K562 (cell line): ENCODE measurements at regions not wholly inside any gene's neighbourhood (a gene's known extent, or its start where the extent isn't known, plus 50 kb on each side); places are given as distances from the start of the nearest gene placed in this dataset.

Experiments used
- ATAC-seq: fragments of 200-7000 bp; cut with Tn5 transposase; 3 replicates; pipeline ENCODE4 v1.9.1; 2020; ENCODE audit warnings: moderate library complexity
- BruUV-seq: library from RNA; stranded (reverse); fragments of 400-500 nt; replicated peaks from 2 replicates; lab custom pipeline; 2021; lab: Mats Ljungman, UMichigan
- CTCF ChIA-PET: fragments of 300-600 bp; formaldehyde crosslinking; extraction: SDS; loops from one replicate; lab custom pipeline; 2021; ENCODE audit warnings: low intra/inter-chr PET ratio; lab: Yijun Ruan, JAX
- POLR2A ChIA-PET: fragments of 300-600, 350-650 bp; sonication (Branson Sonifier 250); formaldehyde crosslinking; extraction: SDS; loops from one replicate; lab custom pipeline; 2021; ENCODE audit warnings: antibody characterized with exemption, inconsistent platforms; lab: Yijun Ruan, JAX
- DNase-seq, 4 experiments: peaks; one replicate each; pipeline versions ENCODE4 v3.0.0 to v3.0.0-alpha.2; 2011 to 2018; ENCODE audit warnings: low spot score in 3 of 4, mixed read lengths in 3 of 4; ENCODE audit errors: extremely low read depth in 1 of 4
- FAIRE-seq: peaks from 2 replicates; lab custom pipeline; 2011; peaks lifted over from hg19 to GRCh38; lab: Jason Lieb, UNC
- H2AFZ ChIP-seq: 2 replicates; pipeline ENCODE4 v1.6.0; 2011; ENCODE audit warnings: low read depth, low read length, control low read depth, inconsistent platforms
- H3K27ac ChIP-seq: fragments of 200-600 bp; 3 replicates; pipeline ENCODE4 v1.8.0; 2011; ENCODE audit warnings: low read depth, mild to moderate bottlenecking, control low read depth, inconsistent platforms, low read length, moderate library complexity, mixed read lengths; ENCODE audit errors: extremely low read depth
- H3K27me3 ChIP-seq, 2 experiments: fragments of 300-600 bp in 1 of 2; 2 replicates in 1 of 2; 3 replicates in 1 of 2; pipeline versions ENCODE4 v1.6.0 to v1.8.0; 2011; ENCODE audit warnings: inconsistent platforms in 2 of 2, low read length in 2 of 2, mild to moderate bottlenecking in 1 of 2, mixed read lengths in 1 of 2, moderate library complexity in 1 of 2; ENCODE audit not compliant: control insufficient read depth in 2 of 2, insufficient read depth in 2 of 2
- H3K36me3 ChIP-seq: fragments of 300-600 bp; 3 replicates; pipeline ENCODE4 v1.8.0; 2011; ENCODE audit warnings: mild to moderate bottlenecking, low read length, inconsistent platforms; ENCODE audit not compliant: control insufficient read depth, insufficient read depth
- H3K4me1 ChIP-seq, 2 experiments: fragments of 200-600 bp in 1 of 2; replicated peaks in 1 of 2; 2 replicates in 1 of 2; 3 replicates in 1 of 2; pipeline versions ENCODE4 v1.5.1 to v1.8.0; 2011; ENCODE audit warnings: inconsistent platforms in 2 of 2, low read length in 2 of 2, mild to moderate bottlenecking in 1 of 2, mixed read lengths in 1 of 2, moderate library complexity in 1 of 2; ENCODE audit not compliant: control insufficient read depth in 2 of 2, insufficient read depth in 2 of 2
- H3K4me2 ChIP-seq: 2 replicates; pipeline ENCODE4 v1.6.1; 2011; ENCODE audit warnings: low read length, control low read depth, inconsistent platforms, mixed read lengths; ENCODE audit not compliant: insufficient read depth
- H3K4me3 ChIP-seq: fragments of 200-600 bp; sonication (generic), shearing (Covaris generic); 2 replicates; pipeline ENCODE4 v1.5.1; 2016; ENCODE audit warnings: control low read depth, inconsistent platforms
- H3K79me2 ChIP-seq: fragments of 200-600 bp; 3 replicates; pipeline ENCODE4 v1.8.0; 2011; ENCODE audit warnings: low read length, inconsistent platforms; ENCODE audit not compliant: control insufficient read depth, insufficient read depth
- H3K9ac ChIP-seq, 2 experiments: 2 replicates each; pipeline versions ENCODE4 v1.6.0 to v1.6.1; 2011; ENCODE audit warnings: low read depth in 2 of 2, low read length in 2 of 2, control low read depth in 1 of 2, inconsistent platforms in 1 of 2, mild to moderate bottlenecking in 1 of 2, mixed read lengths in 1 of 2; ENCODE audit not compliant: insufficient read depth in 1 of 2
- H3K9me1 ChIP-seq: one replicate; pipeline ENCODE4 v1.6.0; 2011; ENCODE audit warnings: inconsistent platforms, mild to moderate bottlenecking, low read length, moderate library complexity; ENCODE audit not compliant: control insufficient read depth, insufficient read depth
- H3K9me3 ChIP-seq: replicated peaks from 2 replicates; pipeline ENCODE4 v1.5.1; 2011; ENCODE audit warnings: low read depth, low read length, inconsistent platforms; ENCODE audit not compliant: control insufficient read depth, insufficient read depth
- H4K20me1 ChIP-seq: replicated peaks from 2 replicates; pipeline ENCODE4 v1.6.1; 2011; ENCODE audit warnings: low read length, inconsistent platforms, mixed read lengths; ENCODE audit not compliant: control insufficient read depth, insufficient read depth
- CTCF ChIP-seq, 3 experiments: IDR thresholded peaks in 2 of 3; conservative IDR thresholded peaks in 1 of 3; 2 replicates each; pipeline ENCODE4 v1.5.1; 2011 to 2012; ENCODE audit warnings: low read length in 3 of 3, mild to moderate bottlenecking in 3 of 3, control low read depth in 2 of 3, improper control_type of control experiment in 1 of 3, inconsistent platforms in 1 of 3, low read depth in 1 of 3, mixed read lengths in 1 of 3, moderate library complexity in 1 of 3; ENCODE audit not compliant: insufficient read depth in 2 of 3
- FOSL1 ChIP-seq: fragments of 200-800 bp; sonication (Bioruptor generic); conservative IDR thresholded peaks from 2 replicates; pipeline ENCODE4 v1.6.1; 2016; ENCODE audit warnings: missing genetic modification characterization, missing compliant biosample characterization
- HMBOX1 ChIP-seq: sonication (generic); IDR thresholded peaks from 2 replicates; pipeline ENCODE4 v1.6.1; 2016
- ZBTB1 ChIP-seq: sonication (generic); formaldehyde crosslinking; IDR thresholded peaks from 2 replicates; pipeline ENCODE4 v1.8.1; 2023; ENCODE audit warnings: missing genetic modification reagents, low read depth, mild to moderate bottlenecking, borderline replicate concordance
- WGBS: fragments of 100-300 bp; shearing (Covaris generic); methylation state at CpG from one replicate; pipeline ENCODE4 v1.1.6; 2016; ENCODE audit warnings: low coverage, mixed read lengths; ENCODE audit not compliant: insufficient coverage; ENCODE audit errors: missing lambda C conversion rate; 5-methylcytosine and 5-hydroxymethylcytosine counted together
- in situ Hi-C: fragments of 300-500 bp; cut with MboI; formaldehyde crosslinking; loops from 4 replicates; pipeline ENCODE4 v1.15.0; 2018; ENCODE audit warnings: inconsistent platforms, mixed read lengths
- intact Hi-C: fragments of 100-400 bp; cut with micrococcal nuclease; formaldehyde crosslinking; loops from 2 replicates; pipeline ENCODE4 v1.14.2; 2022

- no peak overlapping the region for H3K4me2 ChIP-seq
- TF ChIP-seq HMBOX1 (no peak), CTCF (IDR thresholded peaks at IDR 0.05 in 2 of 3, conservative IDR thresholded peaks at IDR 0.05 in 1 of 3; ENCODE audit: insufficient read depth in 2 of 3, low read depth in 1 of 3, low read length in 3 of 3) (0 out of 6 replicates have a peak, but pooled peaks of 1 of the 3 experiments have one; percentile 22), FOSL1 (tag) (no peak), ZBTB1 (CRISPR knock-in tag) (no peak)
- TF ChIP-seq, all 486 proteins: peak for 1
- FAIRE-seq (no peak), ATAC-seq (no peak), DNase-seq (no peak)
- POLR2A ChIA-PET: no interaction called here
- Histone ChIP-seq H4K20me1 (no peaks in the 10 kb centered on the region), H3K27ac (no peak overlapping the region), H3K4me3 (no peak overlapping the region), H2AFZ (no peak overlapping the region), H3K9ac (no peak overlapping the region), H3K27me3 (no peaks in the 10 kb centered on the region), H3K4me1 (no peaks in the 10 kb centered on the region), H3K36me3 (no peaks in the 10 kb centered on the region), H3K9me1 (no peaks in the 10 kb centered on the region), H3K79me2 (no peaks in the 10 kb centered on the region), H3K9me3 (no peaks in the 10 kb centered on the region)
- in situ Hi-C loops: no loop called here
- CTCF ChIA-PET: no interaction called here
- no TSS peak for BruUV-seq
- 0% methylated on average over 2 of the region's 2 CpGs for WGBS
- intact Hi-C loops: no loop called here
These were observed 96.8 kb upstream of the FRMD6 start for GRCh38 chr14:51554953-51555352.
